NCI-H345 (cell line): ENCODE measurements at regions not wholly inside any gene's neighbourhood (a gene's known extent, or its start where the extent isn't known, plus 50 kb on each side); places are given as distances from the start of the nearest gene placed in this dataset.

Experiments
- DNase-seq: peaks from one replicate; lab custom pipeline; 2025; lab: John Stamatoyannopoulos, UW

DNA sequence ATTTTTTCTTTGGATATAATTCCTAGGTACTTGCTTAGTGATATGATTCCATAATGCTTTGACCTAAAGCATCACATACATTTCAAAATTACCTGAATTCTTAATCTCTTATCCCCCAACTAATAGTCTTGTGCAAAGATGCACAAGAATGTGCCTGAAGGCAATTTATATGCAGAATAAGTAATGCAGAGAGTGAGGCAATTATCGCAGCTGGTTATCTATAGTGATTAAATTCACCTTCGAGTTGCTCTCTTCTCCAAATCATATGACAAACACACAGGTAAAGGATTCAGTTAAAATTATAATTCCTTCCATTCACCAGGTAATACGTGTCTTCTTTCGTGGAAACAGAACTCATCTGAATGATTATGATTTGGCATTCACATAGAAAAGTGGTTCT lies 717.3 kb downstream of the MRPL39 start:
- no peak for DNase-seq

DNA sequence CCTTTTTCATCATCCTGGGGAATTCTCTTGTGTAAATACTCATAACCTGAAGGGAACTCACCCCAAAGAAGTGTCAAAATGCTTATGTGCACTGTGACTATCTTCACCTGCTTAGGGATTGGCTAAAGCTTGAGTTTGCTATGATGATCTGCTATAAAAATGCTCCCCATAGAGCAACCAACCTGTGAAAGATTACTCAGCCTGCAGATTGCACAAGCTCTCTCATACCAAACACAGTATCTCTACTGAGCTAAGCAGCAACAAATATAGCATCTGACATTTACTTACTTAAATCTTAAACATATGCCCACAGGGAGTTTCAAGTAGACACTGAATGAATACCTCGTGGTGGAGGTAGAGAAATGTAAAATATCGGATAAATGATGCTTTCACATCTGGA lies 725.8 kb downstream of the MRPL39 start:
- no peak for DNase-seq

DNA sequence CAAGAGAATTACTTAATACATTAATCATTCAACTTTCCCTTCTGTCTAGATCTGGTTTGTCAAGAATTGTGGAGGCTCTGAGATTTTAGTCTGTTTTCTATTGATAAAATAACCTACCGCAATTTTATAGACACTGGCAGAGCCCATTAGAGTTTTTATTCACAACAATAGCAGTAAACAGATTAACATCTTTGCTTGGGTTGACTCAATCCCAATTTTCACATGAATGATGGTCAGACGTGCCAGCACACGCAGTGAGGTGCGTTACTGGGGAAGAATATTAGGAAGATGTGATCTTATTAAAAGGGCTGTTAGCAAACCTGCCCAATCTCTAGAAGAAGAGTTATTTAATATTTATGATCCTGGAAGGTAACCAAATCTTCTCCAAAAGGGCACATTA lies 736.6 kb downstream of the MRPL39 start:
- DNase-seq: no peak

DNA sequence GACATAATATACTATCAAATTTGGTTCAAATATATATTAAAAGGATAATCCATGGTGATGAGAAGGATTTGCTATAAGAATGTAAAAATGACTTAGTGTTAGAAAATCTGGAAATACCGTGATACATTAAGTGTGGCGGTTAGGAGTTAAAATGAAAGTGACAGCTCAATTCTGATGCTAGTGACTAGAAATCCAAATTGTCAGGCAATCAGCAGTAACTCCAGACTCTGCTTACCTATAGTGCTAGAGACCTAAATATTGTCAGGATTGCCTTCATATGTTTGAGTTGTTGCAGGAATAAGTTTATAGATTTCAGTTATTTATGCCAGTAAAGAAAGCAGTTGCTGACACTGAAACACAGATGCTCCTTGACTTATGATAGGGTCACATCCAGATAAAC lies 737.4 kb downstream of the MRPL39 start:
- no peak for DNase-seq

DNA sequence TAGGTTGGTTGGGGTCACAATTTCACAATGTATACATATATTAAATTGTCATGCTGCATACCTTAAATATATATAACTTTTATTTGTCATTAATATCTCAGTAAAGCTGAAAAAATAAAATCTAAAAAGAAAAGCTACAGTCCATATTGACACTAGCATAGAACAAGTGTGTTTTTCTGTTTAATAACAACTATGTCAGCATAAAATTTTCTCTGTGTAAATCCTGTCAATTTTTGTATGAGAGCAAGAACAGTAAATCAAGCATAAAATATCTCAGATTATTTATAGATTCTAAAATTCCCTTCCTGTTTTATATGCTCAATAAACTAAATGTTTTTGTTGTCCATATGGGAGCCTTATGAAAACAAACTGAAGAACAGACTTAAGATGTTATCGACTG lies 739.2 kb downstream of the MRPL39 start:
- no peak for DNase-seq

DNA sequence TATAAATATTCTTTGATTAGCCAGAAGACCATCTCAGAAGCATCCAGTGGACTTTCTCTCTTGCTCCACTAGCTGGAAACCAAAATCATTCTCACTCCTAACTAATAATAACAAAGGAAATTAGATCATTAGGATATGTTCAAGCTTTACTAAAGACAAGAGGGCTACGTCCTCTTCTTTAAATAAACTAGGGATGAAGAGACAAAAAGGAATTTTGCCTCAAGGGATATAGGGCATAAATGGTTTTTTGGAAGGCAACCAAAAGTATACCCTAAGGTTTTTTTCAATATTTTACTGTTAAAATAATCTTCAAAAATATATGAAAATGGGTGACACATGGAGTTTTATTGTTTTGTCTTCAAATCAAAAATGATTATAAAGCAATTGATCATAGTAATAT lies 745.8 kb downstream of the MRPL39 start:
- DNase-seq: no peak

DNA sequence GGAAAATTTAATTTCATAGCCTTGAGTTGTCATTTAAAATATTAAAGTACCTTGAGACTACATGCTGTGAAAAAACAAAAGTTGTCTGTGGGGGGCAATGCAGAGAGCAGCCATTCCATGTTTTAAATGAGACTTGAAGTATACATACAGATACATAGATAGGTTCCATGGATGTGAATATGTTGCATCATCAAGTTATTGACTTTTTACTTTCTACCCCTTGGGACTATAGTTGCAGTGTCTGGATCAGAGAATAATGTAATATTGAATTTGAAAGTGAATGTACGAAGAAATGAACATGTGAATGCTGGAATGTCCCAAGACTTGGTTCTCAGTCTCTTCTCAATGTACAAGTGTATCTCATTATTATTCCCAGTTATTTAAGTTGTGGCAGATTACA lies 751.0 kb downstream of the MRPL39 start:
- no peak for DNase-seq

DNA sequence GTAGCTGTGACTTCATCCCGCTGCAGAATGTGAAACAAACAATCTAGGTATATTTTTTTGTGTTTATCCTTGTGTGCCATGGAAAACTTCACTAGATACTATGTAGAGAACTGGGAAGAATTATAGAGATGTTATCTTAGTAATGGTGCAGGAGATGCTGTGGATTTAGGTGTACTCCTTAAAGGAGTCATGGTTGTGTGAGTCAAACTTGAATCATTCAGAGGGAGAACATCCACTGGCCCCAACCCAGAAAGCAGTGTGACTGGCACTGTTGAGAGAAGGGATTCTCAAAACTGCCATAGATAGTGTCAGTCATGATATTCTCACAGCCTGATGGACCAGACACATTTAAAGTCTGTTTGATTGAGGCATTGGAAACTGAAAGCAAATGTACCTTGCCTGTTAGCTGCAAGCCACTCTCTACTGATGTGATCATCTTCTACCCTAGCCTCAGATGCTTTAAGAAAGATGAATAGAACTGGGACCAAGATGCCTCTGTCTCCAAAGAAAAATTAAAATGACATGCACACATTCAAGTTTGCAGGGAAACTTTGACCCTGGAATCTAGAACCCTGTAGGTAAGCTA lies 754.6 kb downstream of the MRPL39 start:
- no peak for DNase-seq

DNA sequence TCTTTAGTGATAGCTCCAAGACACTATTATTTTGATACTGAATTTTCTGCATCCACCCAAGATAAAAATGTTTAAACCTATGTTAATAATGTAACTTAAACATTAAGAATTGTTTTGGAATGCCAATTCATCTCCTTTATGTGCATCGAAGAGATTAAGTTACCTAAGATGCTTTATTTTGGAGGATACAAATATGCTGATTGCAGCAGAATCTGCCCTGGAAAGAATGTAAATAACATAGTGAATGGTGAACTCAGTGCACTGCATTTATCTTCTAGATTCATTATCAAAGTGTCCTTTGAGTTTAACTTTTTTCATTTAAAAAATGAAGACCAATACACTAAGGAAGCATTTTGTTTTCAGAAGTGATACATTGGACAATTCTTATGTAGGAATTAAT lies 757.2 kb downstream of the MRPL39 start:
- DNase-seq: no peak

DNA sequence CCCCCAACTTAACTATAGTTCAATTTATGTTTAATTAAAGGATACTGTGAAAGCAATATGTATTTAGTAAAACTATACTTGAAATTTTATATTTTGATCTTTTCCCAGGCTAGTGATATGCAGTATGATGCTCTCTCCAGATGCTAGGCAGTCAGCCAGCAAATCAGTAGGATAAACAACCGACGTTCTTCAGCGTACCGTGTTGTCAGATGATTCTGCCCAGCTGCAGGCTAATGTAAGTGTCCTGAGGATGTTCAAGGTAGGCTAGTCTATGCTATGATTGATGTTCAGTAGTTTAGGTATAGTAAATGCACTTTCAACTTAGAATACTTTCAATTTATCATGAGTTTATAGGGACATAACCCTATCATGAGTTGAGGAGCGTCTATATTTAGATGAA lies 762.6 kb downstream of the MRPL39 start:
- DNase-seq: peak; percentile 18

DNA sequence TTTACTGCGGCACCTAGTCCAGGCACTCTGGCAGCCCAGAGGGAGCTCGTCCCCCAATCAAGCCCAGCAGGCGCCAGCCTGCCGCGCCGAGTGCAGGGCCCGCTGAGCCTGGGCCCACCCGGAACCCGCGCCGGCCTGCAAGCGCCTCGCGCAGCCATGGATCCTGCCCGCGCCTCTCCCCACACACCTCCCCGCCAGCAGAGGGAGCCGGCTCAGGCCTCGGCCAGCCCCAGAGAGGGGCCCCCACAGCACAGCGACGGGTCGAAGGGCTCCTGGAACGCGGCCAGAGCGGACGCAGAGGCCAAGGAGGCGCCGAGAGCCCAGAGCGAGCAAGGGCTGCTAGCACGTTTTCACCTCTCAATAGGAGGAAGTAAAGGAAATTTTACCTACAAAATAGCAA lies 767.0 kb downstream of the MRPL39 start:
- no peak for DNase-seq

DNA sequence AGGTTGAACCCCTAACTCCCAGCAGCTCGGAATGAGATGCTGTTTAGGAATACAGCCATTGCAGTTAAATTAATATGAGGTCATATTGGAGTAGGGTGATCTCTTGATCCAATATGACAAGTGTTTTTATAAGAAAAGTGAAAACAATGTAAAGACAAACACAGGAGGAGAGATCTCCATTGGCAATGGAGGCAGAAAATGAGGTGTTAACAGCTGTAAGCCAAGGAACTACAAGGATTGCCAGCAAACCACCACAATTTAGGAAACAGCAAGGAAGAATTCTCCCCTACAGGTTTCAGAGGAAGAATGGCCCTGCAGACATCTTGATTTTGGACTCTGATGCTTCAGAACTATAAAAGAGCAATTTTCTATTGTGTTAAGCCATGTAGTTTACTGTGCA lies 774.3 kb downstream of the MRPL39 start:
- no peak for DNase-seq

DNA sequence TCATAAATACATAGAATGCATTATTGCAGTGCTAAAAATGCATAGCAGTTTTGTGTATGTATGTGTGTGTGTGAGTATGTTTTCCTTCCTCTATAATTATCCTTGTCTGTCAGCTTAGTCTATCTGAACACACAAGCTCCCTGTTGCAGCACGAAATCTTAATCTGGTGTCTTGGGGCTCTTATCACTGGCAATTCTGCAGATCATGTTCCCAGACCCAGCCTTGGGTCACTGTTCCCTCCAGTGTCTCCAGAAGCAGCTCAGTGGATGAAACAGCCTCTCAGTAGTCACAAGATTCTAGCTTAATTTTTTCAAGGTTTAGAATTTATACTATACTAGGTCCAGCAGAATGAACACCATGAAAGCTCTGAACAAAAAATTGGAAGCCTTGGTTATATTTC lies 777.9 kb downstream of the MRPL39 start:
- no peak for DNase-seq

DNA sequence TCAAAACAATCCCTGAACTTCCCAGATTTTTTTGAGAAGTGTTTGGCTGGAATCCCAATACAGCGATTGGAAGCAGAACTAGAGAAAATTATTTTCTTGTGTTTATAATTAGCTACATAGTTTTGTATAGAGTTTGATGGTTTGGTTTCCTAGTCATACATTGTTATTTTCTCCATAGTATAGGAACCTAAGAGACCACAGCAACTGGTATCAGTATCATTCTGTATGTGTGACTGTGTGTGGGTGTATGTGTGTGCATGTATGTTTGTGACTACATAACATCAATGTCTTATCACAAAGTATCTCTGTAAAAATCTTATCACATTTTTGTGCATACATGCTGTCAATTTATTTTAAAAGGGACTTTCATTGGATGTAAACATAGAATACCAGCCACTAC lies 780.5 kb downstream of the MRPL39 start:
- no peak for DNase-seq

DNA sequence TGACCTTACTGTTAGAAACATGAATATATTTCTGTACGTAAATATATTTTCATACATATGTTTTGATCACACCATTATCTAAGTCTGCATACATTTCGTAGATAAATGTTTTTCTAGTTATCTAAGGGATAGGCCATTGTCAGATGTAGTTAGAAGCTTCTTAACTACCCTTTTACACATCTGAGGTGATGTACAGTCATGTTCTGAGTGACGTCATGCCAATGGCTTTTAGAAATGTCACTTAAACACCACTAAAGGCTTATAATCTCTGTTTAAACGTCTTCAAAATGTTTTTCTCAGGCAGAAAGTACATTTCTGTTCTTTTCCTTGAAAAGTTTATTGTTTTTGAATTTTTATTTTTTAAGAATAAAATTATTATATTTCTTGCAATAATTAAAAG lies 781.9 kb downstream of the MRPL39 start:
- DNase-seq: no peak

DNA sequence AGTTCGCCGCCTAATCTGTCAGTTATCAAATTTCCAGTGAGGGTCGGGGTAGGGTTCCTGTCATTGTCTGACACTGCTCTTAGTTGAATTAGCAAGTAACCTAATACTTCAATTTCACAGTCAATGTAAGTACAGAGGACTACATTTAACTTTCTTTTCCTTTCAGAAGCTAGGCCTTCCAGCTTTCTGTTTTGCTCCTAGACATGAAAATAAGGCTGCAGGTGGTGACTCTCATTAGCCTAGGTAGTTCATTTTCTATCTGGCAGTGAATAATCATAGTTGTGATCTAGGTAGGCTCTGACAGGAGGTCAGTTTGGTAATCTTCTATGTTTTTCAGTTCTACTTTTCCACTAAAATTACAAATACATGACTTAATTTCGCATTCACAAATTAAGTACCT lies 783.1 kb downstream of the MRPL39 start:
- DNase-seq: no peak

DNA sequence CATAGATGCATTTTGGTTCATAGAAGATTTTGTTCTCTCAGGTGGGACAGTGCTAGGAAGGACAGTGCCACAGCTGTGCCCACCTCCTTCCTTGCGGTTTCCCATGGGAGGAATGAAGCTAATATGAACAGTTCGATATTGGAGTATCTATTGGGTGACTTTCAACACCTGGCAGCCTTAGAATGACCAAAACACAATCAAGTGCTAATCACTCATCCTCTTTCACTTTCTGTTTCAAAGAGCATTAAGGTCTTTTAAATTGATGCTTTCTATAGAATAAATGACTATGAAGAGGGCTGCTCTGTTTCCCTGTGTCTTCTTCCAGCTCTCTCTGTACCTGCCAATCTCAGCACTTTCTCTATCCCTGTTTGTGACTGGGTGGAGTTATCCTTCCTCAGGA lies 784.0 kb downstream of the MRPL39 start:
- no peak for DNase-seq

DNA sequence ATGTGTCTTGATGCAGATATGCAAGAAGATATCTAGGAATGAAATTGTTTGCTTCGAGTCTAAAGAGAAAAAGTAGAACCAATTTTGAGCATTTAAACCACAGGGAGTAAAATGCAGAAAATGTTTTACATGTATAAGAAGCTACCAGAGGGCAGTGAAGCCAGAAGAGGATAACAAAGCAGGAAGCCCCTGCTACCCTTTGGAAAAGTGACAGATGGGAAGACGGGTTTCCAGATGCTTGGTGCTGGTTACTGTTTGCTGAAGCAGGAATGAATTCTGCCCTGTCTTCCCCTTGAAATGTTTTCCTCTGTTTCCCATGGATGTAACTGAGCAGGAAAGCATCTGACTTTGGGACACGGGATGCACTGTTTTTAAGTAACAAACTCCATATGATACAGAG lies 822.2 kb downstream of the MRPL39 start:
- DNase-seq: no peak

DNA sequence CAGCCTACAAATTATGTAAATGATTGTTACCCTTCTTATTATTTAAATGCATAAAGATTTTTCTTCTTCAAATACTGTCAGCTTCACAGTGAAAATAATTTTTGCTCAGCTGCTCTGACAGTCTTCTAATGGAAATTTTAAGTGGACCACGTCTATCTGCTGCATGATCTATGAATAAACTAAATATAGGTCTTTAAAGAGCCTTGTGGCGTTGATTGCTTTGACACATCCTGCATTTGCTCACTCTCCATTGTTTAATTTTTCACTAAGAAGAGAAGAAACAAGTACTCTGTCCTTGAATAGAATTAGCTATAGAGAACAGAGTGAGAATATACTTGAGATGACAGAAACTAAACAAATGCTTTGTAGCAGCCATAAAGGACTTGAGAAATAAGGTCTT lies 826.1 kb downstream of the MRPL39 start:
- DNase-seq: no peak

DNA sequence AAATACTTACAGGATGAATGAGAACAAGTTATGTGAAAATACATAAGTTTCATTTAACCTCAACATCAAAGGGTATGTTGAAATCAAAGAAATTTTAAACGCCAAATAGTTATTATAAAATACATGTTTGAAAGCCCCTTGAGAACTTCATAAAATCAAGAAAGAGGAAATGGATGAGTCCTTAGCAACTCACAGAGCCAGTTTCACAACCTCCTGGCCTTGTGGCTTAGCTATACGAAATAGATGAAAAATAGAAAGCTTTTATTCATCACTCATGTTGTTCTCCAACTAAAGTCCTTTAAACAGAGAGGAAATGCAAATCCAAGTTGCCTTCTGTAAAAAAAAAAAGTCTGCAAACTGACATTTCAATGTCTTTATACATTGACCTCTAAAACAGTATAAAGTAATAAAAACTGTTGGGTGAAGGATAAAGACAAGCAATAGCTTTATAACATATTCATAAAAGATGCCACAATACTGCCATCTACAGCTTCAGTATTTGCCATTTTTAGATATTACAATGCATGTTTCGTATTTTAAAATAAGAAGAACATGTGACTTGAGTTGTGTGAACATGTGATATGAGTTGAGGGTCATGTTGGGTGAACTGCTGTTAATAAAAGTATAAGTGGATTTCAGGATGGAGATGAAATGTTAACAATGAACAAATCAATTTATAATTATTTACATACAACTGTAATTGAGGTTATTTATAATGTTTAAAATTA lies 847.8 kb downstream of the MRPL39 start:
- no peak for DNase-seq

DNA sequence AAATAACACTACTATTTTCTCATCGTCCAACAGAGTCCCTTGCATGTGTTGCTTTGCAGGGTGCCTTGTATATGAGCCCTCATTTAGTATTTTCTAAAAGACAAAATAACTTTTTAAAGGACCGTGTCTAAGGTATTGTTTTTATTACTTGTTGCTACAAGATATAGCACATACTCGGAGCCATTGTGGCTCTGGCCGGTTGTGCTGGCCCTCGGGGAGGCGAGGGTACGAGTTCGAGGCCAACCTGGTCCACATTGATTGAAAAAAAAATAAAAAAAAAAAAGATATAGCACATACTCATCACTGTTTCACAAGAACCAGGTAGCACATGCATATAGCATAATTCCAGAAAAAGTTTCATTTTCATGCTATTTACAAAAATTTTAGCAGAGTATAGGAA lies 869.2 kb downstream of the MRPL39 start:
- no peak for DNase-seq

DNA sequence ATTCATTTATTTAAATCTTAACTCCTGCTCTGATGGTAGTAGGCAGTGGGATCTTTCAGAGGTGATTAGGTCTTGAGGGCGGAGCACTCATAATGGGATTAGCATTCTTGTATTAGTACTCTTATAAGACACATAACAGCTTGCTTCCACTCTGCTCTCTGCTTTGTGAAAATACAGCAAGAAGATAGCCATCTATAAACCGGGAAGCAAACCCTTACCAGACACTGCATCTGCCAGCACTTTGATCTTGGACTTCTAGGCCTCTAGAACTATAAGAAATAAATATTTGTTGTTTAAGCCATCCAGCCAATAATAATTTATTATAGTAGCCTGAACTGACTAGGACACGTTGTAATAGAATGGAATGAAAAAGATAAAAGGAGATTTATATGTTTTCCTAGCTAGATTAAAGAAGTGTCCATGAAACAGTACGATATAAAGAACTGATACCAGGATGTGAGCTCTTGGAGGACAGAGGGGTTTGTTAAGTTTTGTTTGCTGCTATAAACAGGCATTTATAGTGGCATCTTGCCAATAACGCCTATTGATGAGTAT lies 869.9 kb downstream of the MRPL39 start:
- DNase-seq: no peak

DNA sequence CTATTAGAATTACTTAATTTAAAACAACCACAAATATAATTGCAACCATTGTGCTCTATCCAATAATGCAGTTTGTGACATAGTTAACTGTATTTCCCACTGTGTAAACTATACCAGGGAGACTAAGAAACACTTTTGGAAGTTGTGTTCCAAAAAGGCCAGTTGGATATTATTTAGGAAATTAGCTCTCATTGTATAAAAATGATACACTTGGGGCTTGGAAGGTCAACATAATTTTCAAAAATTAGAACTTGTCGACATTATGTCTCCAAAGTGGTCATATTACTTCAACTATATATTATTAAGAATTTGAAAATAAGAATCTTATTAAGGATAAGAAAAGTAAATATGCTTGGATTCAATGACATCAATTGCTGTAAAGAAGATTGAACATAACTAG lies 876.6 kb downstream of the MRPL39 start:
- DNase-seq: no peak

DNA sequence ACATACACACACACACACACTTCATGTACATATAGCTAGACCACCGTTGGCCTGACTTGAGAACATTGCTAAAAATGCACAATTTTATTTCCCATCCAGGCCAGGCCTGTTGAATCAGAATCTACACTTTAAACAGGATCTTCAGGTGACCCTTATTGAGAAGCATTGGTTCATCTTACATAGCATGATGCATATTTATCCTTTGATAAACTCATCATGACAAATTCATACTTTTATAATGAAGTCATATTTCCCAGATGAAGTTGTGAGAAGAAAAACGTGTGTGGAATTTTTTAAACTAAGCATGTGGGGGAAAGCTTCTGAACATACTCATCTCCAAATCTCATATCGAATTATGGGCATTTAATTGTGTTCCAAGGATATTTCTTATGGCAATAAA lies 877.7 kb downstream of the MRPL39 start:
- no peak for DNase-seq
